Ishikawa (cell line): ENCODE measurements at regions not wholly inside any gene's neighbourhood (a gene's known extent, or its start where the extent isn't known, plus 50 kb on each side); places are given as distances from the start of the nearest gene placed in this dataset.

ENCODE experiments used
- CEBPB ChIP-seq: IDR thresholded peaks from 2 replicates; pipeline ENCODE4 v1.6.1; 2012
- CREB1 ChIP-seq: IDR thresholded peaks from 2 replicates; pipeline ENCODE4 v1.6.1; 2012; ENCODE audit warnings: low read depth
- EGR1 ChIP-seq: IDR thresholded peaks from 2 replicates; pipeline ENCODE4 v1.6.1; 2012
- EP300 ChIP-seq: IDR thresholded peaks from 2 replicates; pipeline ENCODE4 v1.6.1; 2012; ENCODE audit warnings: borderline replicate concordance
- FOXM1 ChIP-seq: IDR thresholded peaks from 2 replicates; pipeline ENCODE4 v1.6.1; 2012; ENCODE audit warnings: low read depth, borderline replicate concordance
- MAX ChIP-seq: IDR thresholded peaks from 2 replicates; pipeline ENCODE4 v1.6.1; 2012
- NFIC ChIP-seq: IDR thresholded peaks from 2 replicates; pipeline ENCODE4 v1.6.1; 2012
- RAD21 ChIP-seq: IDR thresholded peaks from 2 replicates; pipeline ENCODE4 v1.6.1; 2012; ENCODE audit warnings: low read depth
- REST ChIP-seq: IDR thresholded peaks from 2 replicates; pipeline ENCODE4 v1.6.1; 2012; ENCODE audit warnings: low read depth, mild to moderate bottlenecking
- TAF1 ChIP-seq: IDR thresholded peaks from 2 replicates; pipeline ENCODE4 v1.6.1; 2012; ENCODE audit warnings: low read depth, mild to moderate bottlenecking
- TCF12 ChIP-seq: IDR thresholded peaks from 2 replicates; pipeline ENCODE4 v1.6.1; 2012; ENCODE audit warnings: low read depth
- TEAD4 ChIP-seq: IDR thresholded peaks from 2 replicates; pipeline ENCODE4 v1.6.1; 2012
- YY1 ChIP-seq: IDR thresholded peaks from 2 replicates; pipeline ENCODE4 v1.6.1; 2012; ENCODE audit warnings: low read depth
- ZBTB7A ChIP-seq: IDR thresholded peaks from 2 replicates; pipeline ENCODE4 v1.6.1; 2012; ENCODE audit warnings: low read depth
- TF ChIP-seq, protein P1 (sequence below): IDR thresholded peaks from 2 replicates; pipeline ENCODE4 v1.6.1; 2012

GRCh38 chrX:16267431-16267830 is 100.2 kb downstream of the MAGEB17 start:
- TF ChIP-seq MAX (no peak), NFIC (no peak), ZBTB7A (no peak), TEAD4 (no peak), EGR1 (no peak), CREB1 (no peak), EP300 (no peak), TCF12 (no peak), YY1 (no peak), TAF1 (no peak), REST (no peak), CEBPB (no peak), FOXM1 (no peak), RAD21 (no peak)
- TF ChIP-seq, protein P1, sequence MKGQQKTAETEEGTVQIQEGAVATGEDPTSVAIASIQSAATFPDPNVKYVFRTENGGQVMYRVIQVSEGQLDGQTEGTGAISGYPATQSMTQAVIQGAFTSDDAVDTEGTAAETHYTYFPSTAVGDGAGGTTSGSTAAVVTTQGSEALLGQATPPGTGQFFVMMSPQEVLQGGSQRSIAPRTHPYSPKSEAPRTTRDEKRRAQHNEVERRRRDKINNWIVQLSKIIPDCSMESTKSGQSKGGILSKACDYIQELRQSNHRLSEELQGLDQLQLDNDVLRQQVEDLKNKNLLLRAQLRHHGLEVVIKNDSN = no peak

DNA sequence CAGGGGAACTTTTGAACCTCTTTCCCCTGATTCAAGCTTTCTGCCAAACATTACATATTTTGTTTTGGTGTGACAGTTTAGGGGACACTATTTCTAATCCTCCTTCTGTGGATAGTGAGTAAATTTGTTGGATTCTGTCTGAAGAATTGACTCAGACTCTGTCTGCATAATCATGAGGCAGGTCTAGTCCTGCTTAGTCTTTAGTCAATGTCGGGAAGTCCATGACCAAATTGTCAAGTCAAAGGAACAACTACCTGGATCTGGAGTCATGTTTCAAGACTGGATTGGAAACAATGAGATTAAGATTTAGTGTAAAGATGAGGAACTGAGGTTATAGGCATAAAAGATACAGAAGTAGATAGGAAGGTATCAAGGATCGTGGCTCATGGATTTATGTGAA is 100.9 kb downstream of the MAGEB17 start:
- TF ChIP-seq FOXM1 (no peak), TAF1 (no peak)

DNA sequence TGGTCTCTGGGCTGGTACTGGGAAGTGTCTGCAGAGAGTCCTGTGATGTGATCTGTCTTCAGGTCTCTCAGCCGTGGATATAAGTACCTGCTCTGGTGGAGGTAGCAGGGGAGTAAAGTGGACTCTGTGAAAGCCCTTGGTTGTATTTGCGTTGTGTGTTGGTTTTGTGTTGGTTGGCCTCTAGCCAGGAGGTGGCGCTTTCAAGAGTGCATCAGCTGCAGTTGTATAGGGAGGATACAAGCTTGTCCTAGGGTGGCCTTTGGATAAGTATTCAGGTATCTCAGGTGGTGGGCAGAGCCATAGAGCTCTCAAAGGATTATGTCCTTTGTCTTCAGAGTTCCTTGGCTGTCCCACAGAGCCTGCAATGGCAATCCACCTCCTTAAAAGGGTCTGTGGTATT is 111.6 kb downstream of the MAGEB17 start:
- TF ChIP-seq EGR1 = no peak
- no peak for TF ChIP-seq TEAD4
- TF ChIP-seq REST = no peak
- TF ChIP-seq MAX = no peak
- no peak for TF ChIP-seq EP300
- no peak for TF ChIP-seq NFIC

DNA sequence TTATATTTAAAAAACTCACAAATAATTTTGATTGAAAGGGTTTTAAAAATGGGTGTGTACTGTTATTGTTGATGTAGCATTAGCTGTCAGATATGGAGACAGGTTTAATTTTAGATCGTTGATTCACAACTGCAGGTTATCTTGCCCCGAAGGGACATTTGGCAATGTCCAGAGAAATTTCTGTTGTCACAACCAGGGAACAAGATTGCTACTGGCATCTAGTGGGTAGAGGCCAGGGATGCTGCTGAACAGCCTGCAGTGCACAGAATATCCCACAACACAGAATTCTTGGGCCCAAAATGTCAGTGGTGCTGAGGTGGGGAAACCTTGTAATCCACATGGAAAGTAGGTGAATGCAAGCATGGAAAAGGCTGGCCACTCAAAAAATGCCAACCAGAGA is 114.9 kb downstream of the MAGEB17 start:
- no peak for TF ChIP-seq EP300

- no peak for TF ChIP-seq CREB1
- TF ChIP-seq CEBPB = no peak
- no peak for TF ChIP-seq TAF1
- no peak for TF ChIP-seq NFIC
- TF ChIP-seq TCF12 = no peak
- TF ChIP-seq TEAD4 = no peak
- TF ChIP-seq, protein P1 = no peak
- no peak for TF ChIP-seq REST
- TF ChIP-seq MAX = no peak
- no peak for TF ChIP-seq EP300
- no peak for TF ChIP-seq RAD21
- TF ChIP-seq FOXM1 = no peak
- TF ChIP-seq YY1 = no peak
- no peak for TF ChIP-seq ZBTB7A
- no peak for TF ChIP-seq EGR1
Observed at GRCh38 chrX:16284842-16285241, 117.6 kb downstream of the MAGEB17 start.
